Suprapubic skin (tissue), 4 donors: ENCODE measurements at regions not wholly inside any gene's neighbourhood (a gene's known extent, or its start where the extent isn't known, plus 50 kb on each side); places are given as distances from the start of the nearest gene placed in this dataset.
A peak's percentile ranks its signal among the peaks of the same experiment; 100 is the strongest.

Source experiments
- DNase-seq, 2 donors: peaks; one replicate each; pipeline ENCODE4 v3.0.0-alpha.2; 2019; ENCODE audit warnings: low spot score in 2 of 2
- H3K27ac ChIP-seq: fragments of 200-600 bp; sonication (generic); one replicate; pipeline ENCODE4 v1.5.1; 2019
- H3K27me3 ChIP-seq: fragments of 200-600 bp; sonication (generic); one replicate; pipeline ENCODE4 v1.5.1; 2019
- H3K36me3 ChIP-seq: fragments of 200-600 bp; sonication (generic); one replicate; pipeline ENCODE4 v1.5.1; 2019
- H3K4me1 ChIP-seq: fragments of 200-600 bp; sonication (generic); one replicate; pipeline ENCODE4 v1.5.1; 2019
- H3K4me3 ChIP-seq: fragments of 200-600 bp; sonication (generic); one replicate; pipeline ENCODE4 v1.5.1; 2019; ENCODE audit warnings: mild to moderate bottlenecking
- H3K9me3 ChIP-seq: fragments of 200-600 bp; sonication (generic); one replicate; pipeline ENCODE4 v1.5.1; 2019
- EP300 ChIP-seq: sonication (generic); formaldehyde crosslinking; IDR thresholded peaks from one replicate; pipeline ENCODE4 v1.6.1; 2017; ENCODE audit warnings: antibody characterized with exemption
- POLR2A ChIP-seq, 2 donors: fragments of 450-650 bp; IDR thresholded peaks; one replicate each; pipeline ENCODE4 v1.6.1; 2017; ENCODE audit warnings: antibody characterized with exemption in 2 of 2, mild to moderate bottlenecking in 2 of 2, moderate library complexity in 2 of 2
- POLR2AphosphoS5 ChIP-seq, 3 donors: sonication (generic); formaldehyde crosslinking; IDR thresholded peaks; one replicate each; pipeline ENCODE4 v1.6.1; 2017; ENCODE audit warnings: antibody characterized with exemption in 3 of 3
- WGBS: methylation state at CpG from one replicate; pipeline ENCODE4 v1.1.5; 2018; 5-methylcytosine and 5-hydroxymethylcytosine counted together
- TF ChIP-seq, protein P1 (sequence below), 2 donors: fragments of 200-600 bp in 1 of 2; fragments of 450-650 bp in 1 of 2; sonication (generic) in 1 of 2; IDR thresholded peaks; one replicate each; pipeline ENCODE4 v1.5.1; 2016 to 2019; ENCODE audit warnings: antibody characterized with exemption in 2 of 2, mild to moderate bottlenecking in 1 of 2, moderate library complexity in 1 of 2

DNA sequence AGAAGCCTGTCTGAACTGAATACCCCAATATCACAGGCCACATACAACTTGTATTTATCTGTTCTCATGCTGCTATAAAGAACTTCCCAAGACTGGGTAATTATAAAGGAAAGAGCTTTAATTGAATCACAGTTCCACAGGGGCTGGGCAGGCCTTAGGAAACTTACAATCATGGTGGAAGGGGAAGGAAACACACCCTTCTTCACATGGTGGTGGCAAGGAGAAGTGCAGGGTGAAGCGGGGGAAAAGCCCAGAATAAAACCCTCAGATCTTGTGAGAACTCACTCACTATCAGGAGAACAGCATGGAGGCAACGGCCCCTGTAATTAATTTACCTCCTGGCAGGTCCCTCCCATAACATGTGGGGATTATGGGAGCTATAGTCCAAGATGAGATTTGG, 50.3 kb upstream of the FNDC1 start:
- no peaks in the 10 kb centered on the region for H3K36me3 ChIP-seq
- H3K9me3 ChIP-seq, result no peaks in the 10 kb centered on the region
- no peaks in the 10 kb centered on the region for H3K27me3 ChIP-seq
- peaks cover 21% of the 10 kb centered on the region for H3K4me1 ChIP-seq
- H3K27ac ChIP-seq, result no peak overlapping the region
- DNase-seq, result no peak
- no peak overlapping the region for H3K4me3 ChIP-seq
- TF ChIP-seq POLR2A (IDR thresholded peaks at IDR 0.05) (no peak), POLR2AphosphoS5 (IDR thresholded peaks at IDR 0.05) (no peak)
- WGBS, result 81% methylated on average over 2 of the region's 2 CpGs

DNA sequence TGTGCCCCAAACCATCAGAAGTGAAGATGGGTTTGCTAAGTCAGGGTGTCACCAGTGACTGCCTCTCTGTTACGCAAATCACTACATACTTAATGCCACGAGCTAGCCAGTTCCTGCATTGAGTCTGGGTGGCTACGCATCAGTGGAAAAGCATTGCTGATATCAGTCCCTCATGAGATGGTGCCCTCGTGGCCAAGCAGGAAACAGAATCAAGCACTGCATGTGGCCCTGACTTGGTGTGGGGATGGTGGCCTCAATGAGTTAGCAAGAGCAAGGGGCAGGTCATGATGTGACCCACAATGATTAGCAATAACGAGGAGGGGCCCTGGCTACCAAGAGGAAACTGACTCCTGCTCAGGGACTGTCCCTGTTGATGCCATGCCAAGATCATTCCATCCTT, 51.6 kb upstream of the FNDC1 start:
- DNase-seq, result no peak
- Histone ChIP-seq H3K9me3 (no peaks in the 10 kb centered on the region), H3K4me1 (peaks cover 21% of the 10 kb centered on the region), H3K27me3 (no peaks in the 10 kb centered on the region), H3K36me3 (no peaks in the 10 kb centered on the region), H3K27ac (peak overlapping the region; percentile 9), H3K4me3 (no peak overlapping the region)
- TF ChIP-seq EP300 (no peak), POLR2A (IDR thresholded peaks at IDR 0.05) (no peak), POLR2AphosphoS5 (IDR thresholded peaks at IDR 0.05) (no peak)
- TF ChIP-seq, protein P1, sequence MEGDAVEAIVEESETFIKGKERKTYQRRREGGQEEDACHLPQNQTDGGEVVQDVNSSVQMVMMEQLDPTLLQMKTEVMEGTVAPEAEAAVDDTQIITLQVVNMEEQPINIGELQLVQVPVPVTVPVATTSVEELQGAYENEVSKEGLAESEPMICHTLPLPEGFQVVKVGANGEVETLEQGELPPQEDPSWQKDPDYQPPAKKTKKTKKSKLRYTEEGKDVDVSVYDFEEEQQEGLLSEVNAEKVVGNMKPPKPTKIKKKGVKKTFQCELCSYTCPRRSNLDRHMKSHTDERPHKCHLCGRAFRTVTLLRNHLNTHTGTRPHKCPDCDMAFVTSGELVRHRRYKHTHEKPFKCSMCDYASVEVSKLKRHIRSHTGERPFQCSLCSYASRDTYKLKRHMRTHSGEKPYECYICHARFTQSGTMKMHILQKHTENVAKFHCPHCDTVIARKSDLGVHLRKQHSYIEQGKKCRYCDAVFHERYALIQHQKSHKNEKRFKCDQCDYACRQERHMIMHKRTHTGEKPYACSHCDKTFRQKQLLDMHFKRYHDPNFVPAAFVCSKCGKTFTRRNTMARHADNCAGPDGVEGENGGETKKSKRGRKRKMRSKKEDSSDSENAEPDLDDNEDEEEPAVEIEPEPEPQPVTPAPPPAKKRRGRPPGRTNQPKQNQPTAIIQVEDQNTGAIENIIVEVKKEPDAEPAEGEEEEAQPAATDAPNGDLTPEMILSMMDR (IDR thresholded peaks at IDR 0.05), result no peak
- WGBS, result 65% methylated on average over 5 of the region's 5 CpGs

- WGBS, result 20% methylated on average over 3 of the region's 3 CpGs
- Histone ChIP-seq H3K4me3 (no peak overlapping the region), H3K4me1 (peaks cover 21% of the 10 kb centered on the region), H3K27ac (peak overlapping the region; percentile 45), H3K36me3 (no peaks in the 10 kb centered on the region), H3K9me3 (no peaks in the 10 kb centered on the region), H3K27me3 (no peaks in the 10 kb centered on the region)
- TF ChIP-seq EP300 (no peak), POLR2AphosphoS5 (IDR thresholded peaks at IDR 0.05) (no peak), POLR2A (IDR thresholded peaks at IDR 0.05) (no peak)
- TF ChIP-seq, protein P1 (IDR thresholded peaks at IDR 0.05), result no peak
- peak in 1 of 2 donors; percentile 65 for DNase-seq
These were observed 52.2 kb upstream of the FNDC1 start for GRCh38 chr6:159117046-159117445.

DNA sequence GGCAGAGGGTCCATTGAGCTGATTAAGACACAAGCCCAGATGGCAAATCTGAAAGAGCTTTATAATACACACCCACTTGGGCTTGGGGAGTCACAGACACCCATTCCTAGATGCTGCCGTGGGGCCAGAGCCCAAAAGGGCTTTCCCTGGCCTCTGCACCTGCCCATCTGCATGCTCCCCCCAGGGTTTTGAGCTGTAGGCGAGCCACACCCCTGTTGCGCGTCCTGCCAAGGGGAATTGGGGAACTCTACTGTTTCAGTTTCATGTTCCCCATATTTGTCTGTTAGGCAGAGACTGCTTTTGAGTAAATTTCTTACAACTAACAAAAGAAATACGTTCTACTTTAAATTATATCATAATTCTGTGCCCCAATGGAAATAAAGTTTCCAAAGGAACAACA, 52.9 kb upstream of the FNDC1 start:
- Histone ChIP-seq H3K9me3 (no peaks in the 10 kb centered on the region), H3K27ac (no peak overlapping the region)
- 42% methylated on average over 5 of the region's 5 CpGs for WGBS

GRCh38 chr6:159114569-159114968, 54.6 kb upstream of the FNDC1 start:
- DNase-seq, result no peak
- H3K4me1 ChIP-seq, result peaks cover 21% of the 10 kb centered on the region
- TF ChIP-seq, protein P1 (IDR thresholded peaks at IDR 0.05), result no peak
- TF ChIP-seq POLR2A (IDR thresholded peaks at IDR 0.05) (no peak), POLR2AphosphoS5 (IDR thresholded peaks at IDR 0.05) (no peak), EP300 (no peak)
- H3K27ac ChIP-seq, result no peak overlapping the region
- H3K9me3 ChIP-seq, result no peaks in the 10 kb centered on the region
- no peaks in the 10 kb centered on the region for H3K36me3 ChIP-seq
- H3K27me3 ChIP-seq, result no peaks in the 10 kb centered on the region
- no peak overlapping the region for H3K4me3 ChIP-seq
- 85% methylated on average over 3 of the region's 3 CpGs for WGBS

More for the DNA sequence above, 52.9 kb upstream of the FNDC1 start:
- Histone ChIP-seq H3K36me3 (no peaks in the 10 kb centered on the region), H3K4me3 (no peak overlapping the region), H3K27me3 (no peaks in the 10 kb centered on the region), H3K4me1 (peaks cover 21% of the 10 kb centered on the region)
- peak in 1 of 2 donors; percentile 63 for DNase-seq
- TF ChIP-seq EP300, result no peak
- TF ChIP-seq, protein P1 (IDR thresholded peaks at IDR 0.05), result no peak
- TF ChIP-seq POLR2A (IDR thresholded peaks at IDR 0.05), result no peak
- no peak for TF ChIP-seq POLR2AphosphoS5 (IDR thresholded peaks at IDR 0.05)

- Histone ChIP-seq H3K9me3 (no peaks in the 10 kb centered on the region), H3K36me3 (no peaks in the 10 kb centered on the region), H3K27me3 (no peaks in the 10 kb centered on the region), H3K4me3 (no peak overlapping the region), H3K4me1 (peaks cover 21% of the 10 kb centered on the region), H3K27ac (no peak overlapping the region)
- 96% methylated on average over 10 of the region's 10 CpGs for WGBS
- DNase-seq, result no peak
- TF ChIP-seq POLR2AphosphoS5 (IDR thresholded peaks at IDR 0.05) (no peak), EP300 (no peak), POLR2A (IDR thresholded peaks at IDR 0.05) (no peak)
- TF ChIP-seq, protein P1 (IDR thresholded peaks at IDR 0.05), result no peak
These were observed 56.0 kb upstream of the FNDC1 start for GRCh38 chr6:159113223-159113622.
